Stimulated activated effector memory CD8-positive, alpha-beta T cell treated with anti-CD3 and anti-CD28 coated beads, Interleukin-12 subunit alpha, Interleukin-12 subunit beta, amount 100 ng/mL, for 72 hours (primary cell): ENCODE measurements at regions not wholly inside any gene's neighbourhood (a gene's known extent, or its start where the extent isn't known, plus 50 kb on each side); places are given as distances from the start of the nearest gene placed in this dataset.
"Not testable (repeated sequence)": the region's sequence is repeated elsewhere in the genome, so short reads cannot be mapped to it uniquely, and the experiment has no call there.

Experiments used
- ATAC-seq: fragments of 150-1000 bp; cut with Tn5 transposase; 2 replicates; pipeline ENCODE4 v1.10.0; 2021
- DNase-seq, 2 donors: peaks; one replicate each; pipeline ENCODE4 v3.0.0; 2021 to 2022; ENCODE audit warnings: low spot score in 2 of 2
- H3K27ac Mint-ChIP-seq: one replicate; pipeline ENCODE4 v1.8.0; 2022; ENCODE audit warnings: mild to moderate bottlenecking, mixed read lengths
- H3K36me3 Mint-ChIP-seq: one replicate; pipeline ENCODE4 v1.8.0; 2022; ENCODE audit warnings: mild to moderate bottlenecking, mixed read lengths
- H3K4me1 Mint-ChIP-seq: one replicate; pipeline ENCODE4 v1.8.0; 2022; ENCODE audit warnings: mixed read lengths
- H3K4me3 Mint-ChIP-seq: one replicate; pipeline ENCODE4 v1.8.0; 2022; ENCODE audit warnings: mild to moderate bottlenecking, mixed read lengths
- H3K9me3 Mint-ChIP-seq: one replicate; pipeline ENCODE4 v1.8.0; 2022; ENCODE audit warnings: mixed read lengths

- no peaks in the 10 kb centered on the region for H3K36me3 Mint-ChIP-seq
- no peak overlapping the region for H3K4me3 Mint-ChIP-seq
- peaks cover 12% of the 10 kb centered on the region for H3K9me3 Mint-ChIP-seq
Measured at GRCh38 chr18:66043009-66043408, 292.2 kb downstream of the CDH7 start.

GRCh38 chr18:66013969-66014368 is 263.2 kb downstream of the CDH7 start:
- H3K9me3 Mint-ChIP-seq, result peaks cover 11% of the 10 kb centered on the region
- H3K27ac Mint-ChIP-seq, result no peak overlapping the region
- no peaks in the 10 kb centered on the region for H3K36me3 Mint-ChIP-seq
- H3K4me1 Mint-ChIP-seq, result no peaks in the 10 kb centered on the region
- no peak for ATAC-seq
- no peak overlapping the region for H3K4me3 Mint-ChIP-seq
- DNase-seq, result no peak

More at GRCh38 chr18:66043009-66043408, 292.2 kb downstream of the CDH7 start:
- Mint-ChIP-seq H3K4me1 (no peaks in the 10 kb centered on the region), H3K27ac (no peak overlapping the region)
- ATAC-seq, result no peak
- no peak for DNase-seq

GRCh38 chr18:66011916-66012315 is 261.1 kb downstream of the CDH7 start:
- ATAC-seq, result no peak
- no peaks in the 10 kb centered on the region for H3K36me3 Mint-ChIP-seq

GRCh38 chr18:66005831-66006588 is 255.2 kb downstream of the CDH7 start:
- H3K4me1 Mint-ChIP-seq, result no peaks in the 10 kb centered on the region
- no peak for DNase-seq
- H3K27ac Mint-ChIP-seq, result no peak overlapping the region
- H3K9me3 Mint-ChIP-seq, result peaks cover 15% of the 10 kb centered on the region
- ATAC-seq, result no peak
- no peak overlapping the region for H3K4me3 Mint-ChIP-seq
- no peaks in the 10 kb centered on the region for H3K36me3 Mint-ChIP-seq

More at GRCh38 chr18:66011916-66012315, 261.1 kb downstream of the CDH7 start:
- no peak for DNase-seq
- Mint-ChIP-seq H3K4me3 (no peak overlapping the region), H3K27ac (no peak overlapping the region), H3K9me3 (peaks cover 16% of the 10 kb centered on the region), H3K4me1 (no peaks in the 10 kb centered on the region)

- not testable (repeated sequence) for H3K4me1 Mint-ChIP-seq, H3K4me3 Mint-ChIP-seq, H3K27ac Mint-ChIP-seq, DNase-seq, H3K36me3 Mint-ChIP-seq, ATAC-seq
- H3K9me3 Mint-ChIP-seq, result peaks cover 13% of the 10 kb centered on the region
Measured at GRCh38 chr18:65998971-65999700, 248.3 kb downstream of the CDH7 start.

GRCh38 chr18:65995206-65995605 is 244.4 kb downstream of the CDH7 start:
- DNase-seq, result no peak
- H3K9me3 Mint-ChIP-seq, result peaks cover 19% of the 10 kb centered on the region
- H3K4me1 Mint-ChIP-seq, result no peaks in the 10 kb centered on the region
- no peak overlapping the region for H3K27ac Mint-ChIP-seq
- no peaks in the 10 kb centered on the region for H3K36me3 Mint-ChIP-seq
- no peak overlapping the region for H3K4me3 Mint-ChIP-seq
- ATAC-seq, result no peak

- Mint-ChIP-seq H3K27ac (no peak overlapping the region), H3K9me3 (peaks cover 22% of the 10 kb centered on the region), H3K4me3 (no peak overlapping the region), H3K4me1 (no peaks in the 10 kb centered on the region), H3K36me3 (no peaks in the 10 kb centered on the region)
- ATAC-seq (no peak), DNase-seq (no peak)
Measured at GRCh38 chr18:65994302-65994701, 243.5 kb downstream of the CDH7 start.

- Mint-ChIP-seq H3K27ac (no peak overlapping the region), H3K9me3 (peaks cover 21% of the 10 kb centered on the region), H3K4me1 (no peaks in the 10 kb centered on the region), H3K4me3 (no peak overlapping the region), H3K36me3 (no peaks in the 10 kb centered on the region)
- ATAC-seq (no peak), DNase-seq (no peak)
Measured at GRCh38 chr18:65990944-65991708, 240.3 kb downstream of the CDH7 start.

GRCh38 chr18:65990174-65990690 is 239.4 kb downstream of the CDH7 start:
- Mint-ChIP-seq H3K36me3 (no peaks in the 10 kb centered on the region), H3K27ac (no peak overlapping the region), H3K9me3 (peaks cover 21% of the 10 kb centered on the region), H3K4me1 (no peaks in the 10 kb centered on the region), H3K4me3 (no peak overlapping the region)
- no peak for DNase-seq
- ATAC-seq, result no peak

- Mint-ChIP-seq H3K9me3 (peaks cover 15% of the 10 kb centered on the region), H3K4me1 (no peaks in the 10 kb centered on the region), H3K27ac (no peak overlapping the region), H3K4me3 (no peak overlapping the region), H3K36me3 (no peaks in the 10 kb centered on the region)
- no peak for DNase-seq
- no peak for ATAC-seq
Measured at GRCh38 chr18:65988972-65989371, 238.2 kb downstream of the CDH7 start.

GRCh38 chr18:65988386-65988785 is 237.6 kb downstream of the CDH7 start:
- H3K9me3 Mint-ChIP-seq, result peaks cover 16% of the 10 kb centered on the region
- ATAC-seq, result no peak
- H3K4me3 Mint-ChIP-seq, result no peak overlapping the region
- H3K27ac Mint-ChIP-seq, result no peak overlapping the region
- no peaks in the 10 kb centered on the region for H3K36me3 Mint-ChIP-seq
- no peaks in the 10 kb centered on the region for H3K4me1 Mint-ChIP-seq
- no peak for DNase-seq

- no peaks in the 10 kb centered on the region for H3K36me3 Mint-ChIP-seq
- DNase-seq, result no peak
- ATAC-seq, result no peak
- peaks cover 16% of the 10 kb centered on the region for H3K9me3 Mint-ChIP-seq
- no peak overlapping the region for H3K4me3 Mint-ChIP-seq
- no peak overlapping the region for H3K27ac Mint-ChIP-seq
- H3K4me1 Mint-ChIP-seq, result no peaks in the 10 kb centered on the region
Measured at GRCh38 chr18:65983750-65984149, 232.9 kb downstream of the CDH7 start.

- Mint-ChIP-seq H3K27ac (no peak overlapping the region), H3K36me3 (no peaks in the 10 kb centered on the region), H3K4me3 (no peak overlapping the region), H3K9me3 (peaks cover 18% of the 10 kb centered on the region), H3K4me1 (no peaks in the 10 kb centered on the region)
- DNase-seq (no peak), ATAC-seq (no peak)
Measured at GRCh38 chr18:65975536-65975935, 224.7 kb downstream of the CDH7 start.

GRCh38 chr18:65974758-65975157 is 223.9 kb downstream of the CDH7 start:
- ATAC-seq (no peak), DNase-seq (no peak)
- H3K4me1 Mint-ChIP-seq, result no peaks in the 10 kb centered on the region
- no peak overlapping the region for H3K27ac Mint-ChIP-seq
- peaks cover 16% of the 10 kb centered on the region for H3K9me3 Mint-ChIP-seq
- no peaks in the 10 kb centered on the region for H3K36me3 Mint-ChIP-seq
- no peak overlapping the region for H3K4me3 Mint-ChIP-seq

- DNase-seq (no peak), ATAC-seq (no peak)
- Mint-ChIP-seq H3K27ac (no peak overlapping the region), H3K4me1 (no peaks in the 10 kb centered on the region), H3K9me3 (peaks cover 9% of the 10 kb centered on the region), H3K36me3 (no peaks in the 10 kb centered on the region), H3K4me3 (no peak overlapping the region)
Measured at GRCh38 chr18:65968239-65969004, 217.6 kb downstream of the CDH7 start.
